ENCODE measurements at regions not wholly inside any gene's neighbourhood (a gene's known extent, or its start where the extent isn't known, plus 50 kb on each side); places are given as distances from the start of the nearest gene placed in this dataset.

- DNase-seq (no peak), ATAC-seq (ENCODE audit: insufficient read depth, low read depth) (no peak)
- Histone ChIP-seq H3K9ac (ENCODE audit: low read depth, low read length) (no peak overlapping the region), H3K27ac (ENCODE audit: low read length) (no peak overlapping the region), H3K9me3 (ENCODE audit: insufficient read depth, low read length, severe bottlenecking) (no peaks in the 10 kb centered on the region), H3K27me3 (ENCODE audit: insufficient read depth, low read length, poor library complexity) (no peaks in the 10 kb centered on the region), H3K79me2 (ENCODE audit: insufficient read depth, low read length) (no peaks in the 10 kb centered on the region), H3K4me2 (ENCODE audit: insufficient read depth, low read length) (no peak overlapping the region), H2AFZ (ENCODE audit: low read depth, low read length) (no peak overlapping the region), H3K36me3 (ENCODE audit: insufficient read depth, low read length) (no peaks in the 10 kb centered on the region), H3K4me1 (ENCODE audit: insufficient read depth, low read length) (no peaks in the 10 kb centered on the region), H3K4me3 (ENCODE audit: low read depth in 1 of 2, low read length in 2 of 2) (no peak overlapping the region), H4K20me1 (ENCODE audit: insufficient read depth, low read length) (no peaks in the 10 kb centered on the region)
- no peak for TF ChIP-seq CTCF (IDR thresholded peaks at IDR 0.05; ENCODE audit: borderline replicate concordance, extremely low read depth, low read length, poor library complexity, severe bottlenecking)
These were observed 732.3 kb downstream of the TUSC7 start for GRCh38 chr3:117441851-117442250.

- no peaks in the 10 kb centered on the region for H3K79me2 ChIP-seq (ENCODE audit: insufficient read depth, low read length)
- TF ChIP-seq EZH2 (IDR thresholded peaks at IDR 0.05; ENCODE audit: borderline replicate concordance, low read depth, low read length, severe bottlenecking), result no peak
- TF ChIP-seq CTCF (IDR thresholded peaks at IDR 0.05; ENCODE audit: borderline replicate concordance, extremely low read depth, low read length, poor library complexity, severe bottlenecking), result no peak
- H3K27me3 ChIP-seq (ENCODE audit: insufficient read depth, low read length, poor library complexity), result no peaks in the 10 kb centered on the region
- DNase-seq, result no peak
- no peaks in the 10 kb centered on the region for H3K9me3 ChIP-seq (ENCODE audit: insufficient read depth, low read length, severe bottlenecking)
- H3K36me3 ChIP-seq (ENCODE audit: insufficient read depth, low read length), result no peaks in the 10 kb centered on the region
- no peaks in the 10 kb centered on the region for H4K20me1 ChIP-seq (ENCODE audit: insufficient read depth, low read length)
- H3K4me2 ChIP-seq (ENCODE audit: insufficient read depth, low read length), result no peak overlapping the region
- ATAC-seq (ENCODE audit: insufficient read depth, low read depth), result no peak
- no peak overlapping the region for H3K27ac ChIP-seq (ENCODE audit: low read length)
- no peak overlapping the region for H3K9ac ChIP-seq (ENCODE audit: low read depth, low read length)
- no peak overlapping the region for H2AFZ ChIP-seq (ENCODE audit: low read depth, low read length)
- no peak overlapping the region for H3K4me3 ChIP-seq (ENCODE audit: low read depth in 1 of 2, low read length in 2 of 2)
- no peaks in the 10 kb centered on the region for H3K4me1 ChIP-seq (ENCODE audit: insufficient read depth, low read length)
These were observed 733.0 kb downstream of the TUSC7 start for GRCh38 chr3:117442566-117442965.

- ATAC-seq (ENCODE audit: insufficient read depth, low read depth), result no peak
- no peaks in the 10 kb centered on the region for H3K9me3 ChIP-seq (ENCODE audit: insufficient read depth, low read length, severe bottlenecking)
- H3K9ac ChIP-seq (ENCODE audit: low read depth, low read length), result no peak overlapping the region
- H3K4me3 ChIP-seq (ENCODE audit: low read depth in 1 of 2, low read length in 2 of 2), result no peak overlapping the region
- no peaks in the 10 kb centered on the region for H3K4me1 ChIP-seq (ENCODE audit: insufficient read depth, low read length)
- H3K27ac ChIP-seq (ENCODE audit: low read length), result no peak overlapping the region
- H3K79me2 ChIP-seq (ENCODE audit: insufficient read depth, low read length), result no peaks in the 10 kb centered on the region
- no peak overlapping the region for H2AFZ ChIP-seq (ENCODE audit: low read depth, low read length)
- no peaks in the 10 kb centered on the region for H3K27me3 ChIP-seq (ENCODE audit: insufficient read depth, low read length, poor library complexity)
- no peaks in the 10 kb centered on the region for H4K20me1 ChIP-seq (ENCODE audit: insufficient read depth, low read length)
- TF ChIP-seq EZH2 (IDR thresholded peaks at IDR 0.05; ENCODE audit: borderline replicate concordance, low read depth, low read length, severe bottlenecking) (no peak), CTCF (IDR thresholded peaks at IDR 0.05; ENCODE audit: borderline replicate concordance, extremely low read depth, low read length, poor library complexity, severe bottlenecking) (no peak)
- H3K36me3 ChIP-seq (ENCODE audit: insufficient read depth, low read length), result no peaks in the 10 kb centered on the region
- H3K4me2 ChIP-seq (ENCODE audit: insufficient read depth, low read length), result no peak overlapping the region
- no peak for DNase-seq
These were observed 733.4 kb downstream of the TUSC7 start for GRCh38 chr3:117443014-117443413.

- TF ChIP-seq EZH2 (IDR thresholded peaks at IDR 0.05; ENCODE audit: borderline replicate concordance, low read depth, low read length, severe bottlenecking) (no peak), CTCF (IDR thresholded peaks at IDR 0.05; ENCODE audit: borderline replicate concordance, extremely low read depth, low read length, poor library complexity, severe bottlenecking) (no peak)
- H3K9ac ChIP-seq (ENCODE audit: low read depth, low read length), result no peak overlapping the region
- ATAC-seq (ENCODE audit: insufficient read depth, low read depth) (no peak), DNase-seq (no peak)
- no peak overlapping the region for H3K27ac ChIP-seq (ENCODE audit: low read length)
- H3K79me2 ChIP-seq (ENCODE audit: insufficient read depth, low read length), result no peaks in the 10 kb centered on the region
- H4K20me1 ChIP-seq (ENCODE audit: insufficient read depth, low read length), result no peaks in the 10 kb centered on the region
- H3K4me1 ChIP-seq (ENCODE audit: insufficient read depth, low read length), result no peaks in the 10 kb centered on the region
- H3K36me3 ChIP-seq (ENCODE audit: insufficient read depth, low read length), result no peaks in the 10 kb centered on the region
- no peak overlapping the region for H3K4me2 ChIP-seq (ENCODE audit: insufficient read depth, low read length)
- H3K27me3 ChIP-seq (ENCODE audit: insufficient read depth, low read length, poor library complexity), result no peaks in the 10 kb centered on the region
- H3K4me3 ChIP-seq (ENCODE audit: low read depth in 1 of 2, low read length in 2 of 2), result no peak overlapping the region
- H3K9me3 ChIP-seq (ENCODE audit: insufficient read depth, low read length, severe bottlenecking), result no peaks in the 10 kb centered on the region
- no peak overlapping the region for H2AFZ ChIP-seq (ENCODE audit: low read depth, low read length)
These were observed 734.6 kb downstream of the TUSC7 start for GRCh38 chr3:117444175-117444574.
